ENCODE measurements at regions not wholly inside any gene's neighbourhood (a gene's known extent, or its start where the extent isn't known, plus 50 kb on each side); places are given as distances from the start of the nearest gene placed in this dataset.

GRCh38 chr6:163952005-163952404 is 537.5 kb downstream of the QKI start:
- no peak for DNase-seq (ENCODE audit: low spot score)

DNA sequence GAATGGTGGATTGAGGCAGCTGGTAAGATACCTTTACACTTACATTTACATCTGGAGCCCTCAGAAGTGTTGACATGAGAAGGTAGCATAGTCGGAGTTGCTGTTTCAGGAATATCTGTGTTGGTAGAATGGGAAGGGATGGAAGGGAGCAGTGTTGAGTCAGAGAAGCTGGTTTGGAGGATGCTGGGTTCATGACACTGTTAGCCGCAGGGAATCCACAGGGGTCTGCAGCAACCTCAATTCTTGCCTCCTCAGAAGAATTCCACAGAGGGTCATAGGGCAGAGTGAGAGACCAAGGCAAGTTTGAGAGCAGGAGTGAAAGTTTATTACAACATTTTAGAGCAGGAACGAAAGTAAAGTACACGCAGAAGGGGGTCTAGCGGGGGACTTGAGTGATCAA is 536.8 kb downstream of the QKI start:
- no peak for DNase-seq (ENCODE audit: low spot score)

DNA sequence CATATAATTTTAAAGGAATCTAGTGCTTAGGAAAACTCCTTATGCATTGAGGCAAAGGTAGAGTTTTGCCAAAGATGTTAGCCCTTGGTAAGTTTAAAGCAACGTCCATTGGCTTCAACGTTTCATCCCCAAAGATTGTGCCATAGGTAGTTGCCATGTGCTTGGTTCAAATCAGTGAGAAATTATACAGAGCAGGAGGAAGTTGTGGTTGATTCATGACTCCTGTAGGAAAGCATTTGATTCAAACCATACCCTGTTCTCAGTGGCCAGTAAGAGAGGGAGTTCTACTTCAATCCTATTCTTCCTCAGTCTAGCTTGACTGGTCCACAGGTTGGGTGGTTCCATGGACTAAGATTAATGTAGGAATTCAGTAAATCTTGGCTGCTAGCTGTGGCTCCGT is 535.6 kb downstream of the QKI start:
- no peak for DNase-seq (ENCODE audit: low spot score)

DNA sequence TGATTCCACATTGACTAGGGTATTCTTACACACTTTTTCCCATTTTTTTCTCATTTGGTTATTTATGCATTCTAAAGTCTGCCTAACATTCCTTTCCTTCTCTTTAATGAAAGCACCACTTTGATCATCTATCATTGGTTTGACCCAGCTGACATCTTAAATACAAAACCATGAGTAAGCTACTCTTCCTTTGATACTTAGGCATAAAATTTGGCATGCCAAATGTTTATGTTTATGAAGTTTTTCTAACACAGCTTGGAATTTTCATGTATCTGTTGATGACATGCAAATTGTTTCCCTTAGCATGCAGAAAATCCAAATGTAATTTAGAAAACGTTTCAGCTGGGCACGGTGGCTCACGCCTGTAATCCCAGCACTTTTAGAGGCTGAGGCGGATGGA is 534.9 kb downstream of the QKI start:
- no peak for DNase-seq (ENCODE audit: low spot score)

DNA sequence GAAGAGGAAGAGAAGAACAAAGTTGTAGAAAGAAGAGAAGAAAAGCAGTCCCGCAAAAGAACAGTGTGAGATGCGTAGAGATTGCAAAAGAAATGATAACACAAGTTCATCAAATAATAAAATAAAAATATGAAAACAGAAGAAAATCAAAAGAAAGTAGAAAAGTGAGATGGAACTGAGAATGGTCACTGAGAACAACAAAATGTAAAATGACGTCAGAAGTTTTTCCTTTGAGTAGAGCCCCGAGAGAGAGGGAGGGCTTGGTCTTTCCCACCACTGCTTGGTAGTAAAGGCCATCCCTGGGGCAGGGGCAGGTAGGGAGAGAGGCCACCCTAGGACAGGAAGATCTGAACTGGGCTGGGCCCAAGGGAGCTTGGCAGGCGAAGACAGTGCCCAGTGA is 533.7 kb downstream of the QKI start:
- DNase-seq (ENCODE audit: low spot score): no peak

- no peak for DNase-seq (ENCODE audit: low spot score)
Observed at GRCh38 chr6:163947276-163947675, 532.8 kb downstream of the QKI start.

GRCh38 chr6:163946437-163946836 is 531.9 kb downstream of the QKI start:
- DNase-seq (ENCODE audit: low spot score): peak; percentile 51

DNA sequence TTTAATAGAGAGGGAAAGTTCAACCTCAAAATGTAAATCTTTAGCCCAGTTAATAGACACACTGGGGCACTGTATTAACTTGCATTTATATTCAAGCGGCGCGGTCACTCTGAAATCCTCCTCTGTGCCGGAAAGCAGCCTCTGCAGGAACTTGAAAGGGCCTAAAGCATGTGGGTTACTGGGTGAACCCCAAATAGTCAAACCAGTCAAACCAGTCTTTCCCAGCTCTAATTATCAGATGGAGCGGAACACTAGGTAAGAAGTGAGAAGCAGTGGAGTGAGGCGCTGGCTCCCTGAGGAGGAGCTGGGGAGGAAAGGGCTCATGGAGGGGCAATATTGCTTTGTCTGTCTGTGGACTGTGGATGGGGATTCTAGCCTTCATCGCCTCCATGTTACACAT is 531.3 kb downstream of the QKI start:
- peak; percentile 67 for DNase-seq (ENCODE audit: low spot score)

- peak; percentile 52 for DNase-seq (ENCODE audit: low spot score)
Observed at GRCh38 chr6:163944897-163945296, 530.4 kb downstream of the QKI start.

DNA sequence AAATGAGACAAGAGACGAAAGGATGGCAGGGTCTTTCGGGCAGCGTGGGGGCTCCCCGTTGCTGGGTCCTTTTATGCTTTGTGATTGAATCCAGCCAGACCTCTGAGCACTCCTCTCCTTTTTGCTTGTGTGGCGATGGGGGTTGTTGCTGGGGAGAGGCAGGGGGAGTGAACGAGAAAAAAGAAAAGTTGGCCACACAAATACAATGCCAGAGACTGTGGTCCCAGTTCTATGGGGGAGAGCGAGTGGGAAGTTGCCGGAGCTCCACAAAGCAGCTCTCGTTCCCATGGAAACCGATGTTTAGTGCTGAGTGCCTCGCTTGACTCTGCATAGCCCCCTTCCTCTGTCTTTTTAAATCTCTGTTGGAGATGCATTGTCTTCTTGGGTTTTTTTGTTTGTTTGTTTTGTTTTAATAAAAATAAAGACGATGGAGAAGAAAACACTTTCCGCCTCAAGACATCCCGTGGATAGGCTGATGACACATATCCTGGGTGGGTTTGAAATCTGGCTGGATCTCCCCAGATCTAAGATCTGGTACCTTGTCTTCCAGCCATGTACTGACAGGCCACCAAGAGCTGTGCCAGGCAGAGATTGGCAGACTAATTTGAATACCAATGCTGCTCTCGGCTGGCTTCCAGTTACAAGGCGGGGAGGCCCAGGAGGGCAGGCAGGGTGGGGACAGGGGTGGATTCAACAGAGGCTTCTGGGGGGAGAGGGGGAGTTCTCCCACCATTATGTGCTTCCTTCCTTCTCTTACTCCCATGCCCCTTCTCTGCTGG is 529.3 kb downstream of the QKI start:
- DNase-seq (ENCODE audit: low spot score): peak; percentile 92

GRCh38 chr6:163942790-163943189 is 528.3 kb downstream of the QKI start:
- no peak for DNase-seq (ENCODE audit: low spot score)

GRCh38 chr6:163941624-163941976 is 527.1 kb downstream of the QKI start:
- no peak for DNase-seq (ENCODE audit: low spot score)

- peak; percentile 41 for DNase-seq (ENCODE audit: low spot score)
Observed at GRCh38 chr6:163940705-163941623, 526.4 kb downstream of the QKI start.

GRCh38 chr6:163937071-163937470 is 522.6 kb downstream of the QKI start:
- DNase-seq (ENCODE audit: low spot score): no peak

DNA sequence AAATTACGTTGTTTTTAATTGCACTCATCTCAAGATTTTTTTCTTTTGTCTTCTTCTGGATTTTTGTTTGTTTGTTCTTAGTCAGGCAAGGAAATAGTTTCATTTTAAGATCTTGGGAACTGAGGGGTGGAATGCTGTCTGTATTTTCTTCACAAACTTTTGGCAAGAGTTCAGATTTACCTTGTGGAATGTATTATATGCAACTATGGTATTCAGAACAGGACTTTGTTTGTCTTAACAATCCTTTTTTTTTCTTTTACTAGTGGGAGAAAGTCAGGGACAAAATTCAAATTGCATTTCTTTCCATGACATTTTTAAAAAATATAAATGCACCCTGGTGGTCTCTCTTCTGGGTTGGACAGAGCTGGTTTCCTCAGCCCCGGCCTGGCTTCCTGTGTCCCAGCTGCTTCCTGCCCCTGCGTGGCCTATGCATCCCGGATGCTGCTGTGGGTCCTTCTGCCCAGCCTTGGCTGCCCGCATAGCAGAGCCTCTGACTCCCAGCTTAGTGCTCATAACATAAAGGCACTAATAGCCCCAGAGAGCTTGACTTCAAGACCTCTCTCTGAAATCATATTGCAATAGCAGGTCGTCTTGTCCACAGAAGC is 520.7 kb downstream of the QKI start:
- DNase-seq (ENCODE audit: low spot score): no peak

GRCh38 chr6:163930012-163930411 is 515.5 kb downstream of the QKI start:
- no peak for DNase-seq (ENCODE audit: low spot score)

GRCh38 chr6:163929538-163929937 is 515.0 kb downstream of the QKI start:
- DNase-seq (ENCODE audit: low spot score): no peak

DNA sequence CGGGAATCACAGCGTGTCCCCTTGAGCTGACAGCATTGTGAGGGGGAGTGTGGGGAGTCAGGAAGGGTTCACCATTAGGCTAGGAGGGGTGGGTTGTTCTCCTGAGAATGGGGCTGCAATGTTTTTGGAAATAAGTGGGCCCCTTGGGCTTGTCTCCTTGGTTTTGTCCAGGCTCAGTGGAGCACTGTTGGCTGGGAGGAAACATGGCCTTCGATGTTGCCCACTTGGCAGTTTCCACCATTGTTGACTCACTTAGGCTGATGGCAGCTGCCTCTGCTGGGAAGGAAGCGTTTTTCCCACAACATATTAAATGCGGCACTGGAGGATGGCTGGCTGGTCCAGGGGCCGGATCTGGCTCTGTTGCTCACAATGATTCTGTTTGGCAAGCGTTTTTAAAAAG is 512.1 kb downstream of the QKI start:
- DNase-seq (ENCODE audit: low spot score): peak; percentile 79

DNA sequence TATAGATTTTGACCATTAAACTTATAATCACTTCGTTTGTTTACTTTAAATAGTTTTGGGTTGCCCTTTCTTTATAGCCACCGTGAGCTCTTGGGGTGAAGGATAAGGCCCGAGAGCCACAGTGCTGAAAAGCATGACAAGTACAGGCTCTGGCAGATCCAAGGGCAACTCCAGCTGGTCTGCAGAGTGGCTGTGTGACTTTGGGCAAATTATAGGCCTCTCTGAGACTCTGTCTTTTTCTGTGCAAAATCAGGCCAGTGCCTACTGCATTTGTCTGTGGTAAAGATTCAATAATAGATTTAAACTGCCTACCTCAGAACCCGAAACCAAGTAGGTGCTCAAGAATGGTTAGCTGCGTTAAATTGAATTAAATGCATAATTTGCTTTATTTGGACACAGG is 511.3 kb downstream of the QKI start:
- DNase-seq (ENCODE audit: low spot score): no peak

- no peak for DNase-seq (ENCODE audit: low spot score)
Observed at GRCh38 chr6:163923658-163924411, 509.3 kb downstream of the QKI start.

DNA sequence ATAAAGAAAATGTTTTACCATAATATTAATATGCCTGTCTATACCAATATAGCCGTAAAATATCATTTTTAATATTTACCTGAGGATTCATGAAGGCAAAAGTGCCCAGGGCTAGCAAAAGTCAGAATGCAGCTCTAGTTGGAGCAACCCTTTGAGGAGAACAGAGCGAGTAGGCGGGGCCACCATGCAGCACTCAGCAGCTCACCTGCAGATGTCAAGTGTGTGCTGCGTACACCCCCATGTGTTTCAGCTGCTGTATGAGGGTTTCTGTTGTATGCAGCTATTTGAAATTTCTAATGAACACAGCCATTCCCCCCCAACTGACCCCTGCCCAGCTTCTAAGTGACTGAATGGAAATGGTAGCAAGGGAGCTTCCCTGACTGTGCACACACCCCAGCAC is 508.0 kb downstream of the QKI start:
- DNase-seq (ENCODE audit: low spot score): no peak

DNA sequence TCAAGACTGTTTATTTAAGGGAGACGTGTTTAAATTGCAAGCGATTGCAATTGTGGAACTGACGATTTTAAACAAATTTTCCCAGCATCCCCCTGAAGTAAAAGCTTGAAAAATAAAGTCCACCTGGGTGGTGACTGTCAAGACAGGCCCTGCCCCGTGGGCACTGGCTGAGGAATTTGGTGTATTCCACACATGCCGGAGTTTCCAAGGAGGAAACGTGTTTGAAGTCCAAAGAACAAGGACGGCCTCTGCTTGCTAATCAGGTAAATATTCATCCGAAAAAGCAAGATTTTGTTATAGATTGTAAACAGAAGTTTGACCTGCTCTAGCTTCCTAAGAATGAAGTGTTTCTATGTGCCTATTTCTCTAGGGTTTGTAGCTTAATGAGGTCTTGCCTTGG is 505.1 kb downstream of the QKI start:
- no peak for DNase-seq (ENCODE audit: low spot score)
